Brain microvascular endothelial cell (primary cell): ENCODE measurements at regions not wholly inside any gene's neighbourhood (a gene's known extent, or its start where the extent isn't known, plus 50 kb on each side); places are given as distances from the start of the nearest gene placed in this dataset.

ENCODE experiments used
- DNase-seq: peaks from one replicate; pipeline ENCODE4 v3.0.0-alpha.2; 2020
- H3K27ac ChIP-seq: fragments of 250-450 bp; sonication (Bioruptor Pico); 2 replicates; pipeline ENCODE4 v1.5.1; 2020; ENCODE audit warnings: mild to moderate bottlenecking, moderate library complexity
- H3K27me3 ChIP-seq: fragments of 250-450 bp; sonication (Bioruptor Pico); replicated peaks from 2 replicates; pipeline ENCODE4 v1.5.1; 2020; ENCODE audit warnings: mild to moderate bottlenecking
- H3K36me3 ChIP-seq: fragments of 250-450 bp; sonication (Bioruptor Pico); replicated peaks from 2 replicates; pipeline ENCODE4 v1.5.1; 2020; ENCODE audit warnings: mild to moderate bottlenecking
- H3K4me3 ChIP-seq: 2 replicates; pipeline ENCODE4 v1.5.1; 2011; ENCODE audit warnings: low read depth, mild to moderate bottlenecking, control low read depth, low read length, moderate library complexity
- CTCF ChIP-seq: IDR thresholded peaks from 2 replicates; pipeline ENCODE4 v1.5.1; 2011; ENCODE audit warnings: low read depth, mild to moderate bottlenecking, moderate library complexity, low read length, control low read depth, inconsistent platforms; ENCODE audit errors: missing control alignments
- in situ Hi-C: cut with HindIII; loops from 2 replicates; pipeline ENCODE4 v1.10.0; 2017; ENCODE audit warnings: low sequenced_read_pairs, low pct_ligation_motif_present

GRCh38 chr2:138931284-138932256, 151.4 kb upstream of the NXPH2 start:
- in situ Hi-C loops = no loop called here
- Histone ChIP-seq H3K27me3 (no peaks in the 10 kb centered on the region), H3K36me3 (no peaks in the 10 kb centered on the region), H3K4me3 (no peak overlapping the region), H3K27ac (no peak overlapping the region)
- TF ChIP-seq CTCF = no peak
- no peak for DNase-seq

- no peak overlapping the region for H3K27ac ChIP-seq
- in situ Hi-C loops = no loop called here
- no peak for DNase-seq
- no peaks in the 10 kb centered on the region for H3K36me3 ChIP-seq
- no peak for TF ChIP-seq CTCF
- H3K4me3 ChIP-seq = no peak overlapping the region
- H3K27me3 ChIP-seq = no peaks in the 10 kb centered on the region
Observed at GRCh38 chr2:138930571-138930970, 150.4 kb upstream of the NXPH2 start.

GRCh38 chr2:138928374-138929021, 148.3 kb upstream of the NXPH2 start:
- Histone ChIP-seq H3K27me3 (no peaks in the 10 kb centered on the region), H3K36me3 (no peaks in the 10 kb centered on the region), H3K4me3 (no peak overlapping the region), H3K27ac (no peak overlapping the region)
- in situ Hi-C loops = no loop called here
- DNase-seq = no peak
- TF ChIP-seq CTCF = no peak

- DNase-seq = no peak
- in situ Hi-C loops = no loop called here
- no peaks in the 10 kb centered on the region for H3K36me3 ChIP-seq
- H3K4me3 ChIP-seq = no peak overlapping the region
- peak; percentile 28 for TF ChIP-seq CTCF
- H3K27ac ChIP-seq = no peak overlapping the region
- no peaks in the 10 kb centered on the region for H3K27me3 ChIP-seq
Observed at GRCh38 chr2:138922973-138923563, 142.9 kb upstream of the NXPH2 start.

GRCh38 chr2:138919120-138919747, 139.0 kb upstream of the NXPH2 start:
- in situ Hi-C loops = no loop called here
- Histone ChIP-seq H3K36me3 (no peaks in the 10 kb centered on the region), H3K27me3 (no peaks in the 10 kb centered on the region), H3K4me3 (no peak overlapping the region), H3K27ac (no peak overlapping the region)
- no peak for DNase-seq
- no peak for TF ChIP-seq CTCF
